ENCODE measurements at regions not wholly inside any gene's neighbourhood (a gene's known extent, or its start where the extent isn't known, plus 50 kb on each side); places are given as distances from the start of the nearest gene placed in this dataset.
"Not testable (repeated sequence)": the region's sequence is repeated elsewhere in the genome, so short reads cannot be mapped to it uniquely, and the experiment has no call there.

DNA sequence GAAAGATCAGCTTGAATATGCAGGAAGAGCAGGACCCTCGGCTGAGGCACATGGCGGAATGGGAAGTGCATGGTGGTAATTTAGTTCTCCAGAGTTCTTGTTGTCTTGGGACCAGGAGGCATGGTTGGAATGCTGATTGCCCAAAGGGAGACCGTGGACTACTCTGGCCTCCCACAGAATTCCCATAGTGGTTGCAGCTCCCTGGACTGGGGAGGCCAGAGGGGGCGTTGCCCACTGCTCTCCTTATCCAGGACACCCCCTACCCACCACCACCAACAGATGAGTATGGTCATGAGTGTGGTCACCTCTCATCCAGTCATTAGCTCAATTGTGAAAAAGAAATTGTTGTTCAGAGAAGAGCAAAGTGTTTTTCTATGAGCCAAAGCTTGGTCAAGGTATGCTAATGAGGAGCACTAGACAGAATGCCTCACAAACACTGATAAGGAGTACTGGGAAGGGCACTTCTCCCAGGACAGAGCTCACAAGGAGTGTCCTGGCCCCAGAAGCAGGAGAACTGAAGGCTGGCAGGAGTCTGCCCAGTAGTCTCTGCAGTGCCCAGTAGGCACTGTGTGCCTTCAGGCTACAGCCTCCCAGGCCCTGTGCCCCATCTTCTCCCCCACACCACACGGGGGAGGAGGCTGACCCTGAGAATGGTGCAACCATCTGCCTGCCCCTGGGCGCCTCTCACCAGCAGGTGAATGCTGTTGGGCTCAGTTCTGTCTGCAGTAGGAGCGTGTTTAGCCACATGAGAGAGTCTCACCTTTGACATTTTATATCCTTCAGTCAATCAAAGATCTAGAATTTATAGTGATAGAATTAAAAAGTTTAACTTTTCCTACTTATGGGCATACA lies 51.4 kb upstream of the NEK3 start:
- DNase-seq (ENCODE audit: low read depth); in situ Hi-C loops (cut with HindIII; ENCODE audit: low pct_unique_long_range_greater_than_20kb, low sequenced_read_pairs): not testable (repeated sequence)
